Hepatocyte (in vitro differentiated cells): ENCODE measurements at regions not wholly inside any gene's neighbourhood (a gene's known extent, or its start where the extent isn't known, plus 50 kb on each side); places are given as distances from the start of the nearest gene placed in this dataset.

Source experiments
- CTCF ChIP-seq: fragments of 200-600 bp; sonication (generic); IDR thresholded peaks from 2 replicates; pipeline ENCODE4 v1.5.1; 2016; ENCODE audit warnings: antibody characterized with exemption, mild to moderate bottlenecking; ENCODE audit not compliant: poor library complexity
- EZH2phosphoT487 ChIP-seq: fragments of 200-600 bp; sonication (generic); IDR thresholded peaks from one replicate; pipeline ENCODE4 v1.6.1; 2018; ENCODE audit warnings: antibody characterized with exemption, mild to moderate bottlenecking, low read depth, moderate library complexity; ENCODE audit not compliant: unreplicated experiment, severe bottlenecking

DNA sequence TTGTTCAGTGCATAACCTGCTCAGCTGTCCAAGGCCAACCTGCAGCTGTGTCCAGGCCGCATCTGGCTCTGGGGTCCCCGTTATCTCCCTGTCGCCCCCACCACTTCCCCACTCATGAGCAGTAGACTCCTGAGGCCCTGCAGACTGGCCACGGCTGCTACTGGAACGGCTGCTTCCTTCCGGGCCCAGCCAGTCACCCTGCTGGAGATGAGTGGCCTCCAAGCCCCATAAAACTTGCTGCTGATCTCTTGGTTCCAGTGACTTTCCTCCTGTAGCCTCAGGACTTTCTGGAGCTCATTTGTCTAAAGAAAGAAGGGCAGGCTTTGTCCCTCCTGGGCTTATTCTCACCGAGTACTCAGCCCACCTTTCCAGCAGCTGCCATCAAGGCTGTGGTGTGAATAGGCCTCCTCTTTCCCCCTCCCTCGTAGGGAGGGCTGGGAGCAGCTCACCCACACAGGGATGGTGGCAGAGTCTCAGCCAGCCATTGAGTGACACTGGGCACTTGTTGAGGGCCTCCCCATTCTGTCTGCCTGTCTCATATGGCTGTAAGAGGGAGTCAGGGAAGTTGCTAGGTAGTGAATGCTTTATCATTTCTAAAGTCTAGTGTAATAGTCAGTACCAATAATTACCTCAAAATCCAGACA is 257.3 kb downstream of the MYCN start:
- TF ChIP-seq EZH2phosphoT487 (no peak), CTCF (no peak)
